ENCODE measurements at regions not wholly inside any gene's neighbourhood (a gene's known extent, or its start where the extent isn't known, plus 50 kb on each side); places are given as distances from the start of the nearest gene placed in this dataset.

- no peaks in the 10 kb centered on the region for H4K20me1 ChIP-seq (ENCODE audit: low read depth, low read length)
- no peaks in the 10 kb centered on the region for H3K9me2 ChIP-seq (replicated peaks; ENCODE audit: insufficient read depth, low read length)
- no peak overlapping the region for H3K9ac ChIP-seq (ENCODE audit: low read length)
- H3K9me3 ChIP-seq (ENCODE audit: insufficient read depth, low read length), result peaks cover 8% of the 10 kb centered on the region; the same call in 1 of the 2 replicates
- no peaks in the 10 kb centered on the region for H3K36me3 ChIP-seq (ENCODE audit: low read length)
- no peak overlapping the region for H2AFZ ChIP-seq (ENCODE audit: low read depth, low read length, severe bottlenecking)
- TF ChIP-seq EZH2phosphoT487 (conservative IDR thresholded peaks at IDR 0.05; ENCODE audit: low read length), result no peak
- TF ChIP-seq, protein P1, sequence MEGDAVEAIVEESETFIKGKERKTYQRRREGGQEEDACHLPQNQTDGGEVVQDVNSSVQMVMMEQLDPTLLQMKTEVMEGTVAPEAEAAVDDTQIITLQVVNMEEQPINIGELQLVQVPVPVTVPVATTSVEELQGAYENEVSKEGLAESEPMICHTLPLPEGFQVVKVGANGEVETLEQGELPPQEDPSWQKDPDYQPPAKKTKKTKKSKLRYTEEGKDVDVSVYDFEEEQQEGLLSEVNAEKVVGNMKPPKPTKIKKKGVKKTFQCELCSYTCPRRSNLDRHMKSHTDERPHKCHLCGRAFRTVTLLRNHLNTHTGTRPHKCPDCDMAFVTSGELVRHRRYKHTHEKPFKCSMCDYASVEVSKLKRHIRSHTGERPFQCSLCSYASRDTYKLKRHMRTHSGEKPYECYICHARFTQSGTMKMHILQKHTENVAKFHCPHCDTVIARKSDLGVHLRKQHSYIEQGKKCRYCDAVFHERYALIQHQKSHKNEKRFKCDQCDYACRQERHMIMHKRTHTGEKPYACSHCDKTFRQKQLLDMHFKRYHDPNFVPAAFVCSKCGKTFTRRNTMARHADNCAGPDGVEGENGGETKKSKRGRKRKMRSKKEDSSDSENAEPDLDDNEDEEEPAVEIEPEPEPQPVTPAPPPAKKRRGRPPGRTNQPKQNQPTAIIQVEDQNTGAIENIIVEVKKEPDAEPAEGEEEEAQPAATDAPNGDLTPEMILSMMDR (IDR thresholded peaks at IDR 0.05; ENCODE audit: insufficient read depth, low read length, poor library complexity, severe bottlenecking), result no peak
- no peak overlapping the region for H3K4me2 ChIP-seq (ENCODE audit: low read depth, low read length, poor library complexity, severe bottlenecking)
- H3K4me3 ChIP-seq (ENCODE audit: insufficient read depth, low read length, poor library complexity, severe bottlenecking), result no peak overlapping the region
- H3K27ac ChIP-seq (ENCODE audit: low read depth, low read length), result no peak overlapping the region
- H3K27me3 ChIP-seq (ENCODE audit: low read length), result no peaks in the 10 kb centered on the region
- no peaks in the 10 kb centered on the region for H3F3A ChIP-seq (ENCODE audit: insufficient read depth)
- no peaks in the 10 kb centered on the region for H3K79me2 ChIP-seq (ENCODE audit: insufficient read depth, low read length)
Observed at GRCh38 chr3:82473864-82474541, 712.6 kb upstream of the GBE1 start.

DNA sequence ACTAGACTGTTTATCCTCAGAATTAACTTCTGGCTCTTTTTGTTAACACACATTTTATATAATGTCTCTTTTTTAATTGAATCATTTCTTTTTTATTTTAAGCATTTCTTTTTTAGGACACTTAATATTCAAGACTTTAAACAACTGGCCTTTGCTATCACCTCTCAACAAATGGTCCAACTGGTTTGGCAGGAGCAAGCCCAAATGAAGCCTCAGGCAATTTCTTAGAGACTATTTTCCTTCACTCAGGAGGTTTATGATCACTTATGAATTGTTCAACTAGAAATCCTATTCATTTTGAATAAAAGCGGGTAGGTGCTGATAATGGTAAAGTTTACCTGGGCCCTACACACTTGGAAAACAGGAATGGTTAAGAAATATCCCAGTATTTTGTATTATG, 705.6 kb upstream of the GBE1 start:
- H3F3A ChIP-seq (ENCODE audit: insufficient read depth), result no peaks in the 10 kb centered on the region

DNA sequence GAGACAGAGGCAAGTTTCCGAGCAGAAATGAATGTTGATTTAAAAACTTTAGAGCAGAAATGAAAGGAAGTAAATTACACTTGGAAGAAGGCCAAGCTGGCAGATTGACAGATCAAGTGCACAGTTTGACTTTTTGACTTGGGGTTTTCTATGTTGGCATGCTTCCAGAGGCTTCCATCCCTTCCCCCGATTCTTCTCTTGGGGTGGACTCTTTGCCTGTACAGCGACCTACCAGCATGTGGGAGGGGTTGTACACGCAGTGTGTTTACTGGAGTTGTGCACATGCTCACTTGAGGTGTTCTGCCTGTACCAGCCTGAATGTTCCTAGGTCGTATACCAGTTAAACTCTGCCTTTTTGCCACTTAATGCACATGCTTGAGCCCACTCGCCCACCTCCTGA, 701.5 kb upstream of the GBE1 start:
- Histone ChIP-seq H3K9me2 (replicated peaks; ENCODE audit: insufficient read depth, low read length) (no peaks in the 10 kb centered on the region), H3K79me2 (ENCODE audit: insufficient read depth, low read length) (no peaks in the 10 kb centered on the region), H3K9me3 (ENCODE audit: insufficient read depth, low read length) (no peaks in the 10 kb centered on the region), H3K4me3 (ENCODE audit: insufficient read depth, low read length, poor library complexity, severe bottlenecking) (no peak overlapping the region), H3K27me3 (ENCODE audit: low read length) (no peaks in the 10 kb centered on the region), H4K20me1 (ENCODE audit: low read depth, low read length) (no peaks in the 10 kb centered on the region), H3K27ac (ENCODE audit: low read depth, low read length) (no peak overlapping the region), H3K9ac (ENCODE audit: low read length) (no peak overlapping the region), H2AFZ (ENCODE audit: low read depth, low read length, severe bottlenecking) (no peak overlapping the region), H3K4me2 (ENCODE audit: low read depth, low read length, poor library complexity, severe bottlenecking) (no peak overlapping the region), H3F3A (ENCODE audit: insufficient read depth) (no peaks in the 10 kb centered on the region), H3K36me3 (ENCODE audit: low read length) (no peaks in the 10 kb centered on the region)
- TF ChIP-seq, protein P1 (IDR thresholded peaks at IDR 0.05; ENCODE audit: insufficient read depth, low read length, poor library complexity, severe bottlenecking), result no peak
- TF ChIP-seq EZH2phosphoT487 (conservative IDR thresholded peaks at IDR 0.05; ENCODE audit: low read length), result no peak

More for the DNA sequence above, 705.6 kb upstream of the GBE1 start:
- no peak for TF ChIP-seq EZH2phosphoT487 (conservative IDR thresholded peaks at IDR 0.05; ENCODE audit: low read length)
- TF ChIP-seq, protein P1 (IDR thresholded peaks at IDR 0.05; ENCODE audit: insufficient read depth, low read length, poor library complexity, severe bottlenecking), result no peak
- Histone ChIP-seq H3K9me3 (ENCODE audit: insufficient read depth, low read length) (no peaks in the 10 kb centered on the region), H3K27me3 (ENCODE audit: low read length) (no peaks in the 10 kb centered on the region), H3K9me2 (replicated peaks; ENCODE audit: insufficient read depth, low read length) (no peaks in the 10 kb centered on the region), H3K4me3 (ENCODE audit: insufficient read depth, low read length, poor library complexity, severe bottlenecking) (no peak overlapping the region), H3K27ac (ENCODE audit: low read depth, low read length) (no peak overlapping the region), H3K79me2 (ENCODE audit: insufficient read depth, low read length) (no peaks in the 10 kb centered on the region), H3K4me2 (ENCODE audit: low read depth, low read length, poor library complexity, severe bottlenecking) (no peak overlapping the region), H3K36me3 (ENCODE audit: low read length) (no peaks in the 10 kb centered on the region), H2AFZ (ENCODE audit: low read depth, low read length, severe bottlenecking) (peak overlapping the region; percentile 4), H3K9ac (ENCODE audit: low read length) (no peak overlapping the region), H4K20me1 (ENCODE audit: low read depth, low read length) (no peaks in the 10 kb centered on the region)

Measured in SU-DHL-6 (cell line).